ENCODE measurements at regions not wholly inside any gene's neighbourhood (a gene's known extent, or its start where the extent isn't known, plus 50 kb on each side); places are given as distances from the start of the nearest gene placed in this dataset.

GRCh38 chr4:129387666-129388065, 291.7 kb downstream of the C4orf33 start:
- no peak for TF ChIP-seq CTCF (IDR thresholded peaks at IDR 0.05)
- TF ChIP-seq POLR2A (IDR thresholded peaks at IDR 0.05) = no peak
